ENCODE measurements at regions not wholly inside any gene's neighbourhood (a gene's known extent, or its start where the extent isn't known, plus 50 kb on each side); places are given as distances from the start of the nearest gene placed in this dataset.
"Not testable (repeated sequence)": the region's sequence is repeated elsewhere in the genome, so short reads cannot be mapped to it uniquely, and the experiment has no call there.

- not testable (repeated sequence) for H3K9me3 Mint-ChIP-seq (ENCODE audit: low read depth); H3K4me3 Mint-ChIP-seq (ENCODE audit: unreplicated experiment); H3K36me3 Mint-ChIP-seq (ENCODE audit: low read depth); H3K4me1 Mint-ChIP-seq (ENCODE audit: low read depth); H3K27me3 Mint-ChIP-seq (ENCODE audit: low read depth); H3K27ac Mint-ChIP-seq (ENCODE audit: unreplicated experiment); DNase-seq (ENCODE audit: low spot score)
Observed at GRCh38 chr21:6109774-6110173, 4411.6 kb upstream of the TPTE start.

DNA sequence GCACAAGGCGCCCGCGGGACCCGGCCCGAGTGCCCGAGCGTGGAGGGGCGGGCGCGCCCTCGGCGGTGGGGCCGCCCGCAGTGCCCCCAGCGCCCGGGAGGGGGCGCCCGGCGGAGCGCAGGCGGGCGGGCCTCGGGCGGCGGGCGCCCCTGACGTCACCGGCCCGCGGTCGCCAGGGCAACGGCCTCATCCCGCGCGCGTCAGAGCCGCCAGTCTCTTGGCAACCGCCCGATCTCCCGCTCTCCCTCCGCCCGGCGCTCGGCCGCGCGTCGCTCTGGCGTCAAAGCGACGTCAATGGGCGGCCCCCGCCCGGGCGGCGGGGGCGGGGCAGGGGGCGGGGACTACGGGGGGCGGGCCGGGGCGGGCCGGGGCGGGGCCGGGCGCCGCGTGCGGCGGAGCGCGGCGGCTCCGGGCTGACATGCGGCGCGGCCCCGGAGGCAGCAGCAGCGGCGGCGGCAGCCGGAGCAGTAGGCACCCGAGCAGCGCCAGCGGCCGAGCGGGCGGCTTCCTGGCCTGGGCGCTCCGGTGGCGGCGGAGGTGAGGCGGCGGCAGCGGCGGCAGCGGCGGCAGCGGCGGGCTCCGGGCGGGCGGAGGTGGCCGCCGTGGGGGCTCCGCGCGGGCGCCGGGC is 4410.6 kb upstream of the TPTE start:
- not testable (repeated sequence) for H3K4me1 Mint-ChIP-seq (ENCODE audit: low read depth); H3K36me3 Mint-ChIP-seq (ENCODE audit: low read depth); H3K27me3 Mint-ChIP-seq (ENCODE audit: low read depth); H3K9me3 Mint-ChIP-seq (ENCODE audit: low read depth); H3K27ac Mint-ChIP-seq (ENCODE audit: unreplicated experiment); H3K4me3 Mint-ChIP-seq (ENCODE audit: unreplicated experiment); DNase-seq (ENCODE audit: low spot score)

DNA sequence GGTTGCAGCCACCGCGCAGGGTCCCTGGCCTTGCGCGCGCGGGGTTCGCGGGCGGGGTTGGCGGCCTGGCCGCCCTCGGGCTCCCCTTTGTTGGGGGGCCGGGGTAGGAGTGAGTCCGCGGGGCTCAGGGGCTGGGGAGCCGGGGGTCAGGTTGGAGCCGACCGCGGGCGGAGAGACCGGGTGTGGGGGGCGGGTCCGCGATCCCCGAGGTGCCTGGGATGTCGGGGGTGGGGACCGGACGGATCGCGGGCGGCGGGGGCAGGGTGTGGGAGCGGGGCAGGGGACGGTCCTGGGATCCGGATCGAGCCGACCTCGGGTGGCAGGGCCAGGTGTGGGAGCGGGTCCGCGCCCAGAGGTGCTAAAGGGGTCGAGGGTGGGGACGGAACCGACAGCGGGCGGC is 4410.0 kb upstream of the TPTE start:
- H3K4me1 Mint-ChIP-seq (ENCODE audit: low read depth); H3K4me3 Mint-ChIP-seq (ENCODE audit: unreplicated experiment); H3K9me3 Mint-ChIP-seq (ENCODE audit: low read depth); H3K27me3 Mint-ChIP-seq (ENCODE audit: low read depth); DNase-seq (ENCODE audit: low spot score); H3K36me3 Mint-ChIP-seq (ENCODE audit: low read depth); H3K27ac Mint-ChIP-seq (ENCODE audit: unreplicated experiment): not testable (repeated sequence)

- not testable (repeated sequence) for H3K27me3 Mint-ChIP-seq (ENCODE audit: low read depth); H3K4me3 Mint-ChIP-seq (ENCODE audit: unreplicated experiment); H3K9me3 Mint-ChIP-seq (ENCODE audit: low read depth); H3K36me3 Mint-ChIP-seq (ENCODE audit: low read depth); H3K27ac Mint-ChIP-seq (ENCODE audit: unreplicated experiment); H3K4me1 Mint-ChIP-seq (ENCODE audit: low read depth)
- DNase-seq (ENCODE audit: low spot score): peak; percentile 43
Observed at GRCh38 chr21:6118336-6118735, 4403.0 kb upstream of the TPTE start.

DNA sequence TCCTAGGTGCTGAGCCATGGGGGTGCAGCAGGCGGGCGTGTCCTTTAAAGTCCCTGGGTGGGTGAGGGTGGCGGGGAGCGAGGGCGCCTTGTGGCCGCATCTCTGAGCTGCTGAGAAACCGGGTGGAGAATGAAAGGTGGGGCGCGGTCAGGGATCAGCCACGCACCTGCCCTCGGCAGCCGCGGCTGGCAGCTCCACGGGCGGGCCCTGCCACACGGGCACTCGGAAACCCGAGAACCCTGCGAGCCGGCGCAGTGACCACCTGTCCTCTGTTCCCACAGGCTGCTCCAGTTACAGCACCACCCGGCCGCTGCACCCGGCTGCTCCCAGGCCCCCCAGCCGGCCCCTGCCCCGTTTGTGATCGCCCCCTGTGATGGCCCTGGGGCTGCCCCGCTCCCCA is 4400.5 kb upstream of the TPTE start:
- not testable (repeated sequence) for H3K27me3 Mint-ChIP-seq (ENCODE audit: low read depth); H3K9me3 Mint-ChIP-seq (ENCODE audit: low read depth); H3K36me3 Mint-ChIP-seq (ENCODE audit: low read depth); DNase-seq (ENCODE audit: low spot score); H3K4me1 Mint-ChIP-seq (ENCODE audit: low read depth); H3K4me3 Mint-ChIP-seq (ENCODE audit: unreplicated experiment); H3K27ac Mint-ChIP-seq (ENCODE audit: unreplicated experiment)

DNA sequence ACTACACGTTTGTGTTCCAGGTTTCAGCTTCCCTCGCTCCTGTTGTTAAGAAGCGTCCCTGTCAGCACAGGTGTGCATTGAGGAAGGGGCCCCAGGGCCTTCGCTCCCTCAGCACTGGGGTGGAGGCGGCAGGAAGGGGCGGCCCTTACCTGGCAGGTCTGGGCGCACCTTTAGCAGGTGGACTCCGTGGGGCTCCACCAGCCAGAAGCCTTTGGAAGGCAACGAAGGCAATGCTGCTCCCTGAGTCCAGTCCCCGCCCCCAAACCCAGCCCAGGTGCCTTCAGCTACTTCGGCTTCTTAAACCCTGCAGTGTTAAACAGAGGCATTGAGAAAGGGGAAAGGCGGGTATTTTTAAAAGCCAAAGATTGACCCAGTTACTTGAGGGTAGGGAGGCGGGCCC is 4398.8 kb upstream of the TPTE start:
- not testable (repeated sequence) for H3K4me3 Mint-ChIP-seq (ENCODE audit: unreplicated experiment); H3K36me3 Mint-ChIP-seq (ENCODE audit: low read depth); H3K9me3 Mint-ChIP-seq (ENCODE audit: low read depth); H3K27ac Mint-ChIP-seq (ENCODE audit: unreplicated experiment); DNase-seq (ENCODE audit: low spot score); H3K27me3 Mint-ChIP-seq (ENCODE audit: low read depth); H3K4me1 Mint-ChIP-seq (ENCODE audit: low read depth)

DNA sequence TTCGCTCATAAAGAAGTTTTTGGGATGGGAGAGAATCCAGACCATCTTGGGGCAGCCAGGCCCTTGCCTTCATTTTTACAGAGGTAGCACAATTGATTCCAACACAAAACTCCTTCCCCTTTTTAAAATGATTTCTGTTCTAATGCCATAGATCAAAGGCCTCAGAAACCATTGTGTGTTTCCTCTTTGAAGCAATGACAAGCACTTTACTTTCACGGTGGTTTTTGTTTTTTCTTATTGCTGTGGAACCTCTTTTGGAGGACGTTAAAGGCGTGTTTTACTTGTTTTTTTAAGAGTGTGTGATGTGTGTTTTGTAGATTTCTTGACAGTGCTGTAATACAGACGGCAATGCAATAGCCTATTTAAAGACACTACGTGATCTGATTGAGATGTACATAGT is 4398.2 kb upstream of the TPTE start:
- not testable (repeated sequence) for H3K4me1 Mint-ChIP-seq (ENCODE audit: low read depth); H3K36me3 Mint-ChIP-seq (ENCODE audit: low read depth); H3K4me3 Mint-ChIP-seq (ENCODE audit: unreplicated experiment); H3K27me3 Mint-ChIP-seq (ENCODE audit: low read depth); H3K9me3 Mint-ChIP-seq (ENCODE audit: low read depth); DNase-seq (ENCODE audit: low spot score)
- peak overlapping the region; percentile 70 for H3K27ac Mint-ChIP-seq (ENCODE audit: unreplicated experiment)

DNA sequence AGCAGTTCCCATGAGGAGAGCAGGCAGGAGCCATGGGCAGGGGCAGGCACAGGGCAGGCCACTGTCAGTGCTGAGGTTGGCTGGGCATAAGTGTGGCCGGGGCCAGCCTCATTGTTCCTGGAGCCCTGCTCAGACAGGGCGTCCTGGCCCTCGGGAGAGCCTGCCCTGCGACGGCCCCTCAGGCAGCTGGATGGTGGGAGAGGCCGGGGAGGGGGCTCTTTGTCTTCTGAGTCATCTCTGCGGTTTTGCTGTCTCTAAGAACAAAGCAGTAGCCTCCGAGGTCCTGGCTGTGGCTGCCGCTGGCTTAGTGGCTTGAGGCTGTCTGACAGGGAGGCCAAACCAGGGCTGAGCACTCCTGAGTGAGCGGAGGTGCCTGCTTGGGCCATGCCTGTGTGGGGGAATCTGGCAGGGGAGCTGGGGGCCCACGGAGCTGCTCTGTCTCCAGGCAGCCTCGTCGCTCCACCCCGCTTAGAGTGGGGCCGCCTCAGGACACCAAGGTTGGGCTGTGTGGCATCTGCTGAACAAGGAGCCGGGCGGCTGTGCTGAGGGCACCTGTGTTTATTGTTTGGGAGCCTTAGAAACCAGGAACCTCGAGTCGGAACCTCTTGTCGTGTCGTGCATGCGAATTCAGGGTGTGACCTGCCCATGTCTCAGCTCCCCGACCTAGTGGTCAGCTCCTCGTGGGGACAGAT is 4395.7 kb upstream of the TPTE start:
- not testable (repeated sequence) for H3K27ac Mint-ChIP-seq (ENCODE audit: unreplicated experiment); H3K27me3 Mint-ChIP-seq (ENCODE audit: low read depth); H3K9me3 Mint-ChIP-seq (ENCODE audit: low read depth); H3K4me3 Mint-ChIP-seq (ENCODE audit: unreplicated experiment); H3K4me1 Mint-ChIP-seq (ENCODE audit: low read depth); H3K36me3 Mint-ChIP-seq (ENCODE audit: low read depth)
- peak; percentile 30 for DNase-seq (ENCODE audit: low spot score)

GRCh38 chr21:6126976-6127732 is 4394.2 kb upstream of the TPTE start:
- H3K27ac Mint-ChIP-seq (ENCODE audit: unreplicated experiment); H3K4me1 Mint-ChIP-seq (ENCODE audit: low read depth); H3K36me3 Mint-ChIP-seq (ENCODE audit: low read depth); H3K4me3 Mint-ChIP-seq (ENCODE audit: unreplicated experiment); H3K27me3 Mint-ChIP-seq (ENCODE audit: low read depth); H3K9me3 Mint-ChIP-seq (ENCODE audit: low read depth): not testable (repeated sequence)
- peak; percentile 39 for DNase-seq (ENCODE audit: low spot score)

- H3K9me3 Mint-ChIP-seq (ENCODE audit: low read depth); H3K4me1 Mint-ChIP-seq (ENCODE audit: low read depth); H3K27me3 Mint-ChIP-seq (ENCODE audit: low read depth); DNase-seq (ENCODE audit: low spot score); H3K36me3 Mint-ChIP-seq (ENCODE audit: low read depth); H3K4me3 Mint-ChIP-seq (ENCODE audit: unreplicated experiment); H3K27ac Mint-ChIP-seq (ENCODE audit: unreplicated experiment): not testable (repeated sequence)
Observed at GRCh38 chr21:6130734-6131133, 4390.6 kb upstream of the TPTE start.

GRCh38 chr21:6133373-6133772 is 4388.0 kb upstream of the TPTE start:
- not testable (repeated sequence) for H3K36me3 Mint-ChIP-seq (ENCODE audit: low read depth); H3K4me3 Mint-ChIP-seq (ENCODE audit: unreplicated experiment); H3K27ac Mint-ChIP-seq (ENCODE audit: unreplicated experiment); DNase-seq (ENCODE audit: low spot score); H3K9me3 Mint-ChIP-seq (ENCODE audit: low read depth); H3K27me3 Mint-ChIP-seq (ENCODE audit: low read depth); H3K4me1 Mint-ChIP-seq (ENCODE audit: low read depth)

DNA sequence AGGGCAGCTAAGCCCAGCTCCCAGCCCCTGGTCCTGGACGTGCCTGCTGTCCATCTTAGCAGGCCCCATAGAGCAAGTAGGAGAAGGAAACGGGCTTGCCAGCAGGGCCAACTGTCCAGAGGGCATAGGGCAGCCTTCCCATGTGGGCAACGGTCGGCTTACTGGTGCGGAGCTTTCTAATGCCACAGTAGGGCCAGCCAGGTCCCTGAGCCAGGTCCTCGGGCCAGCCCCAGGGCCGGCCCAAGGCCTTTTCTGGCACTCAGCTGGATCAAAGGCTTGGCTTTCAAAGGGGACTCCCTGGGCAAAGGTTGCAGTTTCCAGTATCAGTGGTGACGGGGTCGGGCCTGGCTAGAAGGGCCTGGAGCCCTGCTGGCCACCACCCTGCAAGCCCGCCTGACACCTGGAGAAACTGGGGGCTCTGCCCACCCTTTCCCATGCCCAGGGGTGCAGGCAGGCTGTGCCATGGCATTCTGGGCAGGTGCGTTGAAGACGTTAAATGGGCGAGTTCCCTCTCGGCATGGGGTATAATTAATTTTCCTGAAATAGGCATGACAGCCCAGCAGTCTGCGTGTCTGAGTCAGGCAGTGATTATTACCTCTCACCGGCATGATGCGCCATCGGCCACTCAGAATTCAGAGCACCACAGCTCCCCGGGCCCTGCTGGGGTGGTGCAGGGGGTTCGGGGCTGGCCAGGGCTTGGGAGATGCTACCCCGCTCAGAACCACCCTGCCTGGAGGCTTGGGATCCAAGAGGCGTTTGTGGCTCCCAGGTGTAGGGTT is 4387.3 kb upstream of the TPTE start:
- H3K27ac Mint-ChIP-seq (ENCODE audit: unreplicated experiment); H3K36me3 Mint-ChIP-seq (ENCODE audit: low read depth); H3K4me1 Mint-ChIP-seq (ENCODE audit: low read depth); DNase-seq (ENCODE audit: low spot score); H3K9me3 Mint-ChIP-seq (ENCODE audit: low read depth); H3K4me3 Mint-ChIP-seq (ENCODE audit: unreplicated experiment); H3K27me3 Mint-ChIP-seq (ENCODE audit: low read depth): not testable (repeated sequence)
